ENCODE measurements at regions not wholly inside any gene's neighbourhood (a gene's known extent, or its start where the extent isn't known, plus 50 kb on each side); places are given as distances from the start of the nearest gene placed in this dataset.
A peak's percentile ranks its signal among the peaks of the same experiment; 100 is the strongest.

- TF ChIP-seq FOXP1 (CRISPR knock-in tag; IDR thresholded peaks at IDR 0.05; ENCODE audit: borderline replicate concordance), result no peak
- no peak for TF ChIP-seq CBFB (CRISPR knock-in tag; IDR thresholded peaks at IDR 0.05; ENCODE audit: low read depth)
- TF ChIP-seq, protein P1, sequence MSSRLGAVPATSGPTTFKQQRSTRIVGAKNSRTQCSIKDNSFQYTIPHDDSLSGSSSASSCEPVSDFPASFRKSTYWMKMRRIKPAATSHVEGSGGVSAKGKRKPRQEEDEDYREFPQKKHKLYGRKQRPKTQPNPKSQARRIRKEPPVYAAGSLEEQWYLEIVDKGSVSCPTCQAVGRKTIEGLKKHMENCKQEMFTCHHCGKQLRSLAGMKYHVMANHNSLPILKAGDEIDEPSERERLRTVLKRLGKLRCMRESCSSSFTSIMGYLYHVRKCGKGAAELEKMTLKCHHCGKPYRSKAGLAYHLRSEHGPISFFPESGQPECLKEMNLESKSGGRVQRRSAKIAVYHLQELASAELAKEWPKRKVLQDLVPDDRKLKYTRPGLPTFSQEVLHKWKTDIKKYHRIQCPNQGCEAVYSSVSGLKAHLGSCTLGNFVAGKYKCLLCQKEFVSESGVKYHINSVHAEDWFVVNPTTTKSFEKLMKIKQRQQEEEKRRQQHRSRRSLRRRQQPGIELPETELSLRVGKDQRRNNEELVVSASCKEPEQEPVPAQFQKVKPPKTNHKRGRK (CRISPR knock-in tag; IDR thresholded peaks at IDR 0.05; ENCODE audit: borderline replicate concordance), result no peak
- no peak for TF ChIP-seq ATF1 (CRISPR knock-in tag; IDR thresholded peaks at IDR 0.05)
- no peak for TF ChIP-seq CTCF (IDR thresholded peaks at IDR 0.05)
These were observed 81.1 kb upstream of the SLC4A7 start (continued) for GRCh38 chr3:27565201-27565852.

- Mint-ChIP-seq H3K4me3 (no peak overlapping the region), H3K36me3 (no peaks in the 10 kb centered on the region), H3K27me3 (ENCODE audit: low read depth) (no peaks in the 10 kb centered on the region), H3K4me1 (peaks cover 19% of the 10 kb centered on the region), H3K27ac (no peak overlapping the region), H3K9me3 (no peaks in the 10 kb centered on the region)
- no peak for ATAC-seq
- ChIA-PET CTCF (interaction anchor here (0.7 kb wide), 1 partner anchor 333 kb away, joined by 4 read pairs; no protein-coding TSS in a partner anchor), POLR2A (no interaction called here)
- TF ChIP-seq CDX4 (CRISPR knock-in tag; IDR thresholded peaks at IDR 0.05; ENCODE audit: borderline replicate concordance) (no peak), ZNF317 (CRISPR knock-in tag; IDR thresholded peaks at IDR 0.05; ENCODE audit: borderline replicate concordance, low read depth) (no peak), OVOL2 (CRISPR knock-in tag; IDR thresholded peaks at IDR 0.05; ENCODE audit: borderline replicate concordance) (no peak), ZNF532 (CRISPR knock-in tag; IDR thresholded peaks at IDR 0.05; ENCODE audit: borderline replicate concordance) (no peak)
- no peak for DNase-seq (ENCODE audit: low spot score)
These were observed 77.4 kb upstream of the SLC4A7 start for GRCh38 chr3:27561576-27561975.

DNA sequence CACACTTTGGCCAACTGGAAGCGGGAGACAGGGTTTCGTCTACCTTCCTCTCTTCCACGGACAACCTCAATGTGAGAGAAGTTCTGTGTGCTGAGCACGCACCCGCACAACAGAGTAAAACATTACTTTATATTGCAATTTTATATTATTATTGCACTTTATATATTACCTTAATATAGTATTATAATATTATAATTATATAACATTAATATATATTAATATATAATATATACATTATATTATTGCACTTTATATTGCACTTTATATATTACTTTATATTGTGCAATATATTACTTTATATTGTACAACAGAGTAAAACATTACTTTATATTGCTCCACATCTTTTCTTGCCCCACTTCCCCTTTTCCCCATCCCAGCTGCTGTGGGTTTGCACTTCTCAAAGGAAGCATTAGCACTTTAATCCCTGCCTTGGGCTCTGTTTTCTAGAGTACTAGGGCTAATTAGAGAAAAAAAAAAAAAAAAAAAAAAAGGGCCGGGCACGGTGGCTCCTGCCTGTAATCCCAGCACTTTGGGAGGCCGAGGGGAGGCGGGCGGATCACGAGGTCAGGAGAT, 76.4 kb upstream of the SLC4A7 start:
- no peak overlapping the region for H3K27ac Mint-ChIP-seq
- ChIA-PET CTCF (interaction anchor here (0.7 kb wide), 1 partner anchor 332 kb away, joined by 4 read pairs; no protein-coding TSS in a partner anchor), POLR2A (no interaction called here)
- H3K27me3 Mint-ChIP-seq (ENCODE audit: low read depth), result no peaks in the 10 kb centered on the region
- H3K9me3 Mint-ChIP-seq, result no peaks in the 10 kb centered on the region
- no peak for DNase-seq (ENCODE audit: low spot score)
- TF ChIP-seq HMGA2 (CRISPR knock-in tag; IDR thresholded peaks at IDR 0.05) (peak; percentile 96), CBFB (CRISPR knock-in tag; IDR thresholded peaks at IDR 0.05; ENCODE audit: low read depth) (no peak)
- no peak for ATAC-seq
- H3K4me3 Mint-ChIP-seq, result no peak overlapping the region
- no peaks in the 10 kb centered on the region for H3K36me3 Mint-ChIP-seq
- H3K4me1 Mint-ChIP-seq, result peaks cover 19% of the 10 kb centered on the region

Measured in WTC11 (cell line).